ENCODE measurements at regions not wholly inside any gene's neighbourhood (a gene's known extent, or its start where the extent isn't known, plus 50 kb on each side); places are given as distances from the start of the nearest gene placed in this dataset.

DNA sequence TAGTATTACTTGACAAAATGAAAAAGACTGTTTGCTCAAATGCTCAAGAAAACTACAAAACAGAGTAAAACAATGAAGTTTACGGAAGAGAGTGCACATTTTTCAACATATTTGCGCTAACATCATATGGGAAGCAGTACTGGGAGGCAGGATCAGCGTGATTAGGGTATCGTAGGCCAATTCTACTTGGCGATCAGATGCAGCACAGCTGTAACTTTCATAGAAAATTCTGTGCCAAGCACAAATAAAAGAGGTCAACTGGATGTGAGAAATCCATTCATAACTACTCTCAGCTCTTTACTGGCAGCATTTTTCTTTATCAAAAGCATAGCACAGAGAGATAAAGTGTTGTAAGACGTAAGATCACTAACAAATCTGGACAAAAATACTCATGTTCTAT is 1196.3 kb upstream of the GBE1 start:
- Histone ChIP-seq H3K4me1 (replicated peaks in 1 of 2) (no peaks in the 10 kb centered on the region), H3K27me3 (no peaks in the 10 kb centered on the region), H3K27ac (no peak overlapping the region), H3K9me3 (replicated peaks in 1 of 3) (no peaks in the 10 kb centered on the region), H3K36me3 (replicated peaks in 1 of 2) (no peaks in the 10 kb centered on the region), H3K4me3 (no peak overlapping the region)
- no peak for TF ChIP-seq POLR2A (IDR thresholded peaks at IDR 0.05)
- TF ChIP-seq, protein P1, sequence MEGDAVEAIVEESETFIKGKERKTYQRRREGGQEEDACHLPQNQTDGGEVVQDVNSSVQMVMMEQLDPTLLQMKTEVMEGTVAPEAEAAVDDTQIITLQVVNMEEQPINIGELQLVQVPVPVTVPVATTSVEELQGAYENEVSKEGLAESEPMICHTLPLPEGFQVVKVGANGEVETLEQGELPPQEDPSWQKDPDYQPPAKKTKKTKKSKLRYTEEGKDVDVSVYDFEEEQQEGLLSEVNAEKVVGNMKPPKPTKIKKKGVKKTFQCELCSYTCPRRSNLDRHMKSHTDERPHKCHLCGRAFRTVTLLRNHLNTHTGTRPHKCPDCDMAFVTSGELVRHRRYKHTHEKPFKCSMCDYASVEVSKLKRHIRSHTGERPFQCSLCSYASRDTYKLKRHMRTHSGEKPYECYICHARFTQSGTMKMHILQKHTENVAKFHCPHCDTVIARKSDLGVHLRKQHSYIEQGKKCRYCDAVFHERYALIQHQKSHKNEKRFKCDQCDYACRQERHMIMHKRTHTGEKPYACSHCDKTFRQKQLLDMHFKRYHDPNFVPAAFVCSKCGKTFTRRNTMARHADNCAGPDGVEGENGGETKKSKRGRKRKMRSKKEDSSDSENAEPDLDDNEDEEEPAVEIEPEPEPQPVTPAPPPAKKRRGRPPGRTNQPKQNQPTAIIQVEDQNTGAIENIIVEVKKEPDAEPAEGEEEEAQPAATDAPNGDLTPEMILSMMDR (IDR thresholded peaks at IDR 0.05) = no peak
- no peak for DNase-seq
- intact Hi-C loops (cut with DNase I) = no loop called here
- WGBS, 4 donors = 46 to 66% (median 55%) methylated on average over 6 of the region's 6 CpGs

DNA sequence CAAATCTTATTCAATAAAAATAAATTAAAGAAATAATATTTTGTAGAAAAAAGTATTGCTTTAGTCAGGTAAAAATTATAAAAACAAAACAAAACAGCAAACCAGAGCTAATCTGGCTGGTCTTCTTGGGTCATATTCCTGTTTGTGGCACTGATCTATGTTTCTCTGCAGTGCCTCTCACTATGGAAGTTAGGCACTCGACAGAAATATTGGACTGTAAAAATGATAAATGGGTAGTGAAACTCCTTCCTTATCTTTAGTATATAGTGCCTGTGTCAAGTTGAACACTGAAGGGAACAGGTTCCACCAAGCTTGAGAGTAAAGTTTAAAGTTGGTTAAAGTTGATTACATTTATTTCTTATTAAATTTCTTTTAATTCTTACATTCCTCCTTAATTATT is 1195.6 kb upstream of the GBE1 start:
- H3K4me3 ChIP-seq = no peak overlapping the region
- DNase-seq = no peak
- no peaks in the 10 kb centered on the region for H3K9me3 ChIP-seq (replicated peaks in 1 of 3)
- H3K27me3 ChIP-seq = no peaks in the 10 kb centered on the region
- H3K4me1 ChIP-seq (replicated peaks in 1 of 2) = no peaks in the 10 kb centered on the region
- intact Hi-C loops (cut with DNase I) = no loop called here
- no peak overlapping the region for H3K27ac ChIP-seq
- WGBS, 4 donors = 19 to 33% (median 25%) methylated on average over 1 of the region's 1 CpG
- no peak for TF ChIP-seq POLR2A (IDR thresholded peaks at IDR 0.05)
- TF ChIP-seq, protein P1 (IDR thresholded peaks at IDR 0.05) = no peak
- H3K36me3 ChIP-seq (replicated peaks in 1 of 2) = no peaks in the 10 kb centered on the region

DNA sequence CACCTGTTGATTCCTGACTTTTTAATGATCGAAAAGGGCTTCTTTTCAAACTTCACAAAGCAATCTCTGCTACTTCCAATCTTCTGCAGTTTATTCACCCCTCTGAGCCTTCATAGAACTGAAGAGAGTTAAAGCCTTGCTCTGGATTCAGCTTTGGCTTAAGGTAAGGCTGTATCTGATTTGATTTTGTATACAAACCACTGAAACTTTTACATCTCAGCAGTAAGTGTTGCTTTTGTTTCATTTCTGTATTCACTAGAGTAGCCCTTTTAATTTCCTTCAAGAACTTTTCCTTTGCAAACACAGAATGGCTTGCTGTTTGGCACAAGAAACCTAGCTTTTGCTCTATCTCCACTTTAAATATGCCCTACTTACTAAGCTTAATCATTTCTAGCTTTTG is 1193.0 kb upstream of the GBE1 start:
- Histone ChIP-seq H3K4me1 (replicated peaks in 1 of 2) (no peaks in the 10 kb centered on the region), H3K27me3 (no peaks in the 10 kb centered on the region), H3K27ac (no peak overlapping the region), H3K9me3 (replicated peaks in 1 of 3) (no peaks in the 10 kb centered on the region), H3K36me3 (replicated peaks in 1 of 2) (no peaks in the 10 kb centered on the region), H3K4me3 (no peak overlapping the region)
- DNase-seq = no peak
- intact Hi-C loops (cut with DNase I) = no loop called here
- WGBS, 4 donors = 67 to 87% (median 86%) methylated on average over 1 of the region's 1 CpG
- TF ChIP-seq, protein P1 (IDR thresholded peaks at IDR 0.05) = no peak
- no peak for TF ChIP-seq POLR2A (IDR thresholded peaks at IDR 0.05)

DNA sequence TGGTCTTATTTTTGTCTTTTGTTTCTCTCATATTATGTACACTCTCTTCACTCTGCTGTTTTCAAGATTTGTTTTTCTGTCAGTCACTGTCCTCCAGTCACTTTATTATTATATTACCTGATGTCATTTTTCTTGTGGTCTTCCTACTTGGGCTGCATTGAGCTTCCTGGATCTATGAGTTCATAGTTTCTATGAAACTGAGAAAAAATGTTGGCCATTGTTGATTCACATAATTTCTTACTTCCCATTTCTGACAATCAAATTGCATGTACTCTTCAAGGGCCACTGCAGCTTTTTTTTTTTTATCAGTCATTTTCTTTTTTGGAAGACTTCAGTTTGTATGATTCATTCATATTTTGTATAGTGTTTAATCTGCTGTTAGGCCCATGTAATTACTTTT is 1180.6 kb upstream of the GBE1 start:
- Histone ChIP-seq H3K36me3 (replicated peaks in 1 of 2) (no peaks in the 10 kb centered on the region), H3K9me3 (replicated peaks in 1 of 3) (no peaks in the 10 kb centered on the region), H3K4me1 (replicated peaks in 1 of 2) (no peaks in the 10 kb centered on the region), H3K4me3 (no peak overlapping the region), H3K27ac (no peak overlapping the region), H3K27me3 (no peaks in the 10 kb centered on the region)
- TF ChIP-seq, protein P1 (IDR thresholded peaks at IDR 0.05) = no peak
- TF ChIP-seq POLR2A (IDR thresholded peaks at IDR 0.05) = no peak
- DNase-seq = no peak
- intact Hi-C loops (cut with DNase I) = no loop called here
